GM12878 (cell line): ENCODE measurements at regions not wholly inside any gene's neighbourhood (a gene's known extent, or its start where the extent isn't known, plus 50 kb on each side); places are given as distances from the start of the nearest gene placed in this dataset.

Experiments
- ATAC-seq: fragments of 200-7000 bp; cut with Tn5 transposase; 3 replicates; pipeline ENCODE4 v1.9.1; 2020; ENCODE audit warnings: mild to moderate bottlenecking, moderate library complexity
- BruUV-seq: library from RNA; stranded (reverse); fragments of 400-500 nt; replicated peaks from 2 replicates; lab custom pipeline; 2021; lab: Mats Ljungman, UMichigan
- CTCF ChIA-PET: fragments of 300-600 bp; sonication (Branson Sonifier 250); formaldehyde crosslinking; extraction: SDS; loops from one replicate; lab custom pipeline; 2021; ENCODE audit warnings: inconsistent platforms; lab: Yijun Ruan, JAX
- POLR2A ChIA-PET: fragments of 350-600 bp; formaldehyde crosslinking; extraction: SDS; loops from one replicate; lab custom pipeline; 2021; ENCODE audit warnings: inconsistent platforms; lab: Charles Lee
- RAD21 ChIA-PET: fragments of 300-600 bp; sonication (Branson Sonifier 250); formaldehyde crosslinking; loops from one replicate; lab custom pipeline; 2023; ENCODE audit warnings: antibody characterized with exemption; ENCODE audit not compliant: unreplicated experiment; lab: Charles Lee
- SMC1A ChIA-PET: fragments of 300-600 bp; sonication (Branson Sonifier 250); formaldehyde crosslinking; loops from one replicate; lab custom pipeline; 2023; ENCODE audit not compliant: unreplicated experiment, uncharacterized antibody; lab: Charles Lee
- DNase-seq: peaks from one replicate; pipeline ENCODE4 v3.0.0-alpha.2; 2011; ENCODE audit warnings: low read depth, low spot score
- FAIRE-seq: peaks from 3 replicates; lab custom pipeline; 2011; peaks lifted over from hg19 to GRCh38; lab: Jason Lieb, UNC
- H2AFZ ChIP-seq: 2 replicates; pipeline ENCODE4 v1.6.0; 2011; ENCODE audit warnings: low read depth, low read length, control low read depth; ENCODE audit not compliant: control insufficient read depth
- H3K27ac ChIP-seq: 2 replicates; pipeline ENCODE4 v1.5.1; 2011; ENCODE audit warnings: control low read depth; ENCODE audit not compliant: control insufficient read depth, insufficient read depth
- H3K27me3 ChIP-seq, 2 experiments: replicated peaks in 1 of 2; 2 replicates each; pipeline versions ENCODE4 v1.6.0 to v1.6.1; 2011; ENCODE audit warnings: low read length in 1 of 2; ENCODE audit not compliant: control insufficient read depth in 2 of 2, insufficient read depth in 2 of 2
- H3K36me3 ChIP-seq, 2 experiments: 2 replicates each; pipeline ENCODE4 v1.5.1; 2011; ENCODE audit warnings: low read length in 1 of 2; ENCODE audit not compliant: control insufficient read depth in 2 of 2, insufficient read depth in 2 of 2
- H3K4me1 ChIP-seq: 2 replicates; pipeline ENCODE4 v1.6.1; 2011; ENCODE audit warnings: mild to moderate bottlenecking, low read length, moderate library complexity, mixed read lengths; ENCODE audit not compliant: control insufficient read depth, insufficient read depth
- H3K4me2 ChIP-seq: 2 replicates; pipeline ENCODE4 v1.6.0; 2011; ENCODE audit warnings: control low read depth; ENCODE audit not compliant: control insufficient read depth, insufficient read depth
- H3K4me3 ChIP-seq: fragments of 200-600 bp; sonication (generic); 2 replicates; pipeline ENCODE4 v1.5.1; 2016
- H3K79me2 ChIP-seq: 2 replicates; pipeline ENCODE4 v1.6.0; 2011; ENCODE audit warnings: low read length; ENCODE audit not compliant: control insufficient read depth, insufficient read depth
- H3K9ac ChIP-seq: 2 replicates; pipeline ENCODE4 v1.8.0; 2011; ENCODE audit warnings: low read length, control low read depth, mixed read lengths; ENCODE audit not compliant: control insufficient read depth, insufficient read depth
- H3K9me3 ChIP-seq: replicated peaks from 3 replicates; pipeline ENCODE4 v1.5.1; 2011; ENCODE audit warnings: mild to moderate bottlenecking, low read length; ENCODE audit not compliant: control insufficient read depth, insufficient read depth
- H4K20me1 ChIP-seq: 2 replicates; pipeline ENCODE4 v1.6.0; 2011; ENCODE audit not compliant: control insufficient read depth, insufficient read depth
- CEBPB ChIP-seq, 2 experiments: fragments of 150-350 bp in 1 of 2; IDR thresholded peaks; 2 replicates each; pipeline ENCODE4 v1.6.1; 2012 to 2014; ENCODE audit warnings: low read depth in 2 of 2, low read length in 2 of 2, borderline replicate concordance in 1 of 2, inconsistent platforms in 1 of 2
- CHD1 ChIP-seq: IDR thresholded peaks from 2 replicates; pipeline ENCODE4 v1.6.1; 2012; ENCODE audit warnings: low read depth, low read length, improper control_type of control experiment
- CHD4 ChIP-seq: fragments of 200-600 bp; sonication (generic); IDR thresholded peaks from 2 replicates; pipeline ENCODE4 v1.6.1; 2016; ENCODE audit warnings: mild to moderate bottlenecking
- MEF2B ChIP-seq: fragments of 450-650 bp; IDR thresholded peaks from 2 replicates; pipeline ENCODE4 v1.6.1; 2018; ENCODE audit warnings: mild to moderate bottlenecking, moderate library complexity; ENCODE audit not compliant: partially characterized antibody, poor library complexity, severe bottlenecking
- MLLT1 ChIP-seq: fragments of 450-650 bp; IDR thresholded peaks from 2 replicates; pipeline ENCODE4 v1.6.1; 2016; ENCODE audit warnings: mild to moderate bottlenecking
- MYC ChIP-seq: IDR thresholded peaks from 2 replicates; pipeline ENCODE4 v1.6.1; 2011; ENCODE audit warnings: mild to moderate bottlenecking, low read length, moderate library complexity, inconsistent platforms; ENCODE audit not compliant: insufficient read depth, insufficient replicate concordance, insufficient read length, severe bottlenecking
- NBN ChIP-seq: fragments of 450-650 bp; IDR thresholded peaks from 2 replicates; pipeline ENCODE4 v1.6.1; 2016
- SIN3A ChIP-seq: IDR thresholded peaks from 2 replicates; pipeline ENCODE4 v1.6.1; 2012; ENCODE audit warnings: low read depth, low read length, improper control_type of control experiment
- SP1 ChIP-seq: IDR thresholded peaks from one replicate; pipeline ENCODE4 v1.6.1; 2011; ENCODE audit warnings: low read depth, low read length
- WGBS: methylation state at CpG from one replicate; pipeline ENCODE4 v1.1.6; 2016; ENCODE audit warnings: low lambda C conversion rate; ENCODE audit not compliant: insufficient replicate concordance, insufficient coverage; ENCODE audit errors: missing lambda C conversion rate; 5-methylcytosine and 5-hydroxymethylcytosine counted together
- in situ Hi-C: fragments of 300-500 bp; cut with MboI; formaldehyde crosslinking; loops from 9 replicates; pipeline ENCODE4 v1.14.3; 2018; ENCODE audit warnings: mixed read lengths
- intact Hi-C: fragments of 100-400 bp; cut with micrococcal nuclease; formaldehyde crosslinking; loops from one replicate; pipeline ENCODE4 v1.14.2; 2022; ENCODE audit not compliant: unreplicated experiment

DNA sequence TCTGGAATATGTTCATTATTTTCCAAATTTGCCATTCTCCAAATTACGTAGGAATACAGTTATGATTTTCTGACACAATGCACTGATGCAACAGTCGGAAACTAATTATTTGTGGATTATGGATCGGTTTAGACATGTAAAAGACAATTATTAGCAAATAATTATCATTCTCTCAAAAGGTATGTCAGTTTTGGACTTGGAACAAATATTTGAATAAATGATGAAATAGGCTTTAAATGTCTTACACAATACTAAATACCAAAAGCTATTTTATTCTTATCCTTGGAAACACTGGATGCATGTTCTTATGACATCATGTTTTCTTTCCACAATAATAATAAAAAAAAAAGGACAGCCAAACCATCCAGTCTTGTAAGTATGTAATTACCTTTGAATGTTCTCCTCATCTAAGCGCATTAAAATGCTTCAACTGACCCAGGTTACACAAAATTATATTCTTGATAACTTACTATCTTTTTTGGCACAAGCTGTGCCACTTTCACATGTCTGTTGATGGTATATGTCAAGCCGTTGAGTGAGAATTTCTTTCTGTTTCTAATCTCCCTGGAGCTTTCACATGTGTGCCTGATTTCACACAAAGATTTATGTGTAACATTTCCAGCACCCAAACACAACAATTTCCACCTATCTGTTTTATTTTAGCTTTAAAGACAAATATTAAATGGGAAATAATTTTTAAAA, 238.5 kb upstream of the ZNF385D start:
- in situ Hi-C loops = no loop called here
- H3K79me2 ChIP-seq = no peaks in the 10 kb centered on the region
- SMC1A ChIA-PET = interaction anchor here (1.2 to 2.3 kb wide), 2 partner anchors 11 to 108 kb away, joined by 3 to 8 read pairs; no protein-coding TSS in a partner anchor
- H3K27ac ChIP-seq = no peak overlapping the region
- no peaks in the 10 kb centered on the region for H3K36me3 ChIP-seq
- no peaks in the 10 kb centered on the region for H4K20me1 ChIP-seq
- H3K9ac ChIP-seq = no peak overlapping the region
- no peak for ATAC-seq
- no peaks in the 10 kb centered on the region for H3K4me1 ChIP-seq
- BruUV-seq = no TSS peak
- TF ChIP-seq MYC (no peak), MEF2B (no peak), CHD4 (no peak), CHD1 (no peak), SP1 (no peak), CEBPB (IDR thresholded peaks at IDR 0.05; ENCODE audit: borderline replicate concordance in 1 of 2, low read depth in 2 of 2, low read length in 2 of 2) (no peak), SIN3A (no peak), NBN (no peak), MLLT1 (no peak)
- TF ChIP-seq, all 136 proteins: peak for 0
- H2AFZ ChIP-seq = no peak overlapping the region
- DNase-seq (no peak), FAIRE-seq (no peak)
- 3% methylated on average over 5 of the region's 5 CpGs for WGBS
- H3K4me2 ChIP-seq = no peak overlapping the region
- no peaks in the 10 kb centered on the region for H3K27me3 ChIP-seq
- intact Hi-C loops = no loop called here
- ChIA-PET RAD21 (no interaction called here), CTCF (no interaction called here), POLR2A (no interaction called here)
- H3K9me3 ChIP-seq = no peaks in the 10 kb centered on the region
- H3K4me3 ChIP-seq = no peak overlapping the region
